ENCODE measurements at regions not wholly inside any gene's neighbourhood (a gene's known extent, or its start where the extent isn't known, plus 50 kb on each side); places are given as distances from the start of the nearest gene placed in this dataset.
A peak's percentile ranks its signal among the peaks of the same experiment; 100 is the strongest.

GRCh38 chr3:178385280-178385952 lies 150.8 kb upstream of the KCNMB2 start:
- TF ChIP-seq CTCF (IDR thresholded peaks at IDR 0.05; ENCODE audit: extremely low read depth in 1 of 2, insufficient read depth in 1 of 2, low read depth in 1 of 2, low read length in 2 of 2) (peak; percentile 53 to 77), POLR2A (IDR thresholded peaks at IDR 0.05; ENCODE audit: low read depth, low read length) (no peak), EZH2 (IDR thresholded peaks at IDR 0.05; ENCODE audit: borderline replicate concordance, low read depth, low read length, severe bottlenecking) (no peak), POLR2AphosphoS5 (IDR thresholded peaks at IDR 0.05; ENCODE audit: insufficient read depth, low read depth, low read length) (no peak), FOS (IDR thresholded peaks at IDR 0.05; ENCODE audit: borderline replicate concordance, insufficient read depth, low read length) (no peak), JUN (IDR thresholded peaks at IDR 0.05; ENCODE audit: borderline replicate concordance, insufficient read depth, insufficient read length, low read depth) (no peak), MYC (IDR thresholded peaks at IDR 0.05; ENCODE audit: low read depth, low read length) (no peak), MAX (IDR thresholded peaks at IDR 0.05; ENCODE audit: insufficient read depth, insufficient read length) (no peak)
